GM12878 (cell line): ENCODE measurements at regions not wholly inside any gene's neighbourhood (a gene's known extent, or its start where the extent isn't known, plus 50 kb on each side); places are given as distances from the start of the nearest gene placed in this dataset.

ENCODE experiments used
- ATAC-seq: fragments of 200-7000 bp; cut with Tn5 transposase; 3 replicates; pipeline ENCODE4 v1.9.1; 2020; ENCODE audit warnings: mild to moderate bottlenecking, moderate library complexity
- BruUV-seq: library from RNA; stranded (reverse); fragments of 400-500 nt; replicated peaks from 2 replicates; lab custom pipeline; 2021; lab: Mats Ljungman, UMichigan
- CTCF ChIA-PET: fragments of 300-600 bp; sonication (Branson Sonifier 250); formaldehyde crosslinking; extraction: SDS; loops from one replicate; lab custom pipeline; 2021; ENCODE audit warnings: inconsistent platforms; lab: Yijun Ruan, JAX
- POLR2A ChIA-PET: fragments of 350-600 bp; formaldehyde crosslinking; extraction: SDS; loops from one replicate; lab custom pipeline; 2021; ENCODE audit warnings: inconsistent platforms; lab: Charles Lee
- RAD21 ChIA-PET: fragments of 300-600 bp; sonication (Branson Sonifier 250); formaldehyde crosslinking; loops from one replicate; lab custom pipeline; 2023; ENCODE audit warnings: antibody characterized with exemption; ENCODE audit not compliant: unreplicated experiment; lab: Charles Lee
- SMC1A ChIA-PET: fragments of 300-600 bp; sonication (Branson Sonifier 250); formaldehyde crosslinking; loops from one replicate; lab custom pipeline; 2023; ENCODE audit not compliant: unreplicated experiment, uncharacterized antibody; lab: Charles Lee
- DNase-seq: peaks from one replicate; pipeline ENCODE4 v3.0.0-alpha.2; 2011; ENCODE audit warnings: low read depth, low spot score
- FAIRE-seq: peaks from 3 replicates; lab custom pipeline; 2011; peaks lifted over from hg19 to GRCh38; lab: Jason Lieb, UNC
- H2AFZ ChIP-seq: 2 replicates; pipeline ENCODE4 v1.6.0; 2011; ENCODE audit warnings: low read depth, low read length, control low read depth; ENCODE audit not compliant: control insufficient read depth
- H3K27ac ChIP-seq: 2 replicates; pipeline ENCODE4 v1.5.1; 2011; ENCODE audit warnings: control low read depth; ENCODE audit not compliant: control insufficient read depth, insufficient read depth
- H3K27me3 ChIP-seq, 2 experiments: replicated peaks in 1 of 2; 2 replicates each; pipeline versions ENCODE4 v1.6.0 to v1.6.1; 2011; ENCODE audit warnings: low read length in 1 of 2; ENCODE audit not compliant: control insufficient read depth in 2 of 2, insufficient read depth in 2 of 2
- H3K36me3 ChIP-seq, 2 experiments: 2 replicates each; pipeline ENCODE4 v1.5.1; 2011; ENCODE audit warnings: low read length in 1 of 2; ENCODE audit not compliant: control insufficient read depth in 2 of 2, insufficient read depth in 2 of 2
- H3K4me1 ChIP-seq: 2 replicates; pipeline ENCODE4 v1.6.1; 2011; ENCODE audit warnings: mild to moderate bottlenecking, low read length, moderate library complexity, mixed read lengths; ENCODE audit not compliant: control insufficient read depth, insufficient read depth
- H3K4me2 ChIP-seq: 2 replicates; pipeline ENCODE4 v1.6.0; 2011; ENCODE audit warnings: control low read depth; ENCODE audit not compliant: control insufficient read depth, insufficient read depth
- H3K4me3 ChIP-seq: fragments of 200-600 bp; sonication (generic); 2 replicates; pipeline ENCODE4 v1.5.1; 2016
- H3K79me2 ChIP-seq: 2 replicates; pipeline ENCODE4 v1.6.0; 2011; ENCODE audit warnings: low read length; ENCODE audit not compliant: control insufficient read depth, insufficient read depth
- H3K9ac ChIP-seq: 2 replicates; pipeline ENCODE4 v1.8.0; 2011; ENCODE audit warnings: low read length, control low read depth, mixed read lengths; ENCODE audit not compliant: control insufficient read depth, insufficient read depth
- H3K9me3 ChIP-seq: replicated peaks from 3 replicates; pipeline ENCODE4 v1.5.1; 2011; ENCODE audit warnings: mild to moderate bottlenecking, low read length; ENCODE audit not compliant: control insufficient read depth, insufficient read depth
- H4K20me1 ChIP-seq: 2 replicates; pipeline ENCODE4 v1.6.0; 2011; ENCODE audit not compliant: control insufficient read depth, insufficient read depth
- HDAC6 ChIP-seq: fragments of 200-600 bp; sonication (generic); IDR thresholded peaks from one replicate; pipeline ENCODE4 v1.8.0; 2017; ENCODE audit warnings: antibody characterized with exemption; ENCODE audit not compliant: unreplicated experiment
- NR2C1 ChIP-seq: fragments of 450-650 bp; IDR thresholded peaks from 2 replicates; pipeline ENCODE4 v1.6.1; 2017; ENCODE audit warnings: antibody characterized with exemption, mild to moderate bottlenecking, moderate library complexity
- RAD21 ChIP-seq: IDR thresholded peaks from 2 replicates; pipeline ENCODE4 v1.6.1; 2011; ENCODE audit warnings: mild to moderate bottlenecking, low read depth, low read length, moderate library complexity; ENCODE audit not compliant: insufficient read depth
- RUNX3 ChIP-seq: IDR thresholded peaks from 2 replicates; pipeline ENCODE4 v1.6.1; 2012; ENCODE audit warnings: low read length, inconsistent platforms
- SUPT20H ChIP-seq: IDR thresholded peaks from 2 replicates; pipeline ENCODE4 v1.6.1; 2011; ENCODE audit warnings: low read depth, mild to moderate bottlenecking, low read length, moderate library complexity, borderline replicate concordance; ENCODE audit not compliant: control insufficient read depth
- USF1 ChIP-seq: IDR thresholded peaks from 2 replicates; pipeline ENCODE4 v1.6.1; 2011; ENCODE audit warnings: borderline replicate concordance, low read depth, mild to moderate bottlenecking, moderate library complexity, mixed read lengths, low read length; ENCODE audit not compliant: insufficient read depth; ENCODE audit errors: extremely low read length
- ZBTB11 ChIP-seq: fragments of 450-650 bp; formaldehyde crosslinking; IDR thresholded peaks from 2 replicates; pipeline ENCODE4 v1.5.0; 2022; ENCODE audit warnings: mild to moderate bottlenecking, missing genetic modification characterization
- ZNF217 ChIP-seq: fragments of 450-650 bp; IDR thresholded peaks from 2 replicates; pipeline ENCODE4 v1.6.1; 2017; ENCODE audit warnings: antibody characterized with exemption, mild to moderate bottlenecking
- ZNF24 ChIP-seq: fragments of 450-650 bp; IDR thresholded peaks from 2 replicates; pipeline ENCODE4 v1.6.1; 2017; ENCODE audit warnings: antibody characterized with exemption, mild to moderate bottlenecking
- ZNF622 ChIP-seq: fragments of 450-650 bp; IDR thresholded peaks from 2 replicates; pipeline ENCODE4 v1.6.1; 2017; ENCODE audit warnings: mild to moderate bottlenecking, inconsistent platforms
- WGBS: methylation state at CpG from one replicate; pipeline ENCODE4 v1.1.6; 2016; ENCODE audit warnings: low lambda C conversion rate; ENCODE audit not compliant: insufficient replicate concordance, insufficient coverage; ENCODE audit errors: missing lambda C conversion rate; 5-methylcytosine and 5-hydroxymethylcytosine counted together
- in situ Hi-C: fragments of 300-500 bp; cut with MboI; formaldehyde crosslinking; loops from 9 replicates; pipeline ENCODE4 v1.14.3; 2018; ENCODE audit warnings: mixed read lengths
- intact Hi-C: fragments of 100-400 bp; cut with micrococcal nuclease; formaldehyde crosslinking; loops from one replicate; pipeline ENCODE4 v1.14.2; 2022; ENCODE audit not compliant: unreplicated experiment

GRCh38 chr5:90220554-90220953 lies 189.0 kb downstream of the CETN3 start:
- intact Hi-C loops, result no loop called here
- CTCF ChIA-PET, result no interaction called here
- Histone ChIP-seq H3K9ac (no peak overlapping the region), H3K9me3 (no peaks in the 10 kb centered on the region), H2AFZ (no peak overlapping the region), H3K79me2 (no peaks in the 10 kb centered on the region), H3K4me2 (no peak overlapping the region), H3K4me1 (no peaks in the 10 kb centered on the region), H4K20me1 (no peaks in the 10 kb centered on the region), H3K27ac (no peak overlapping the region), H3K4me3 (no peak overlapping the region)
- POLR2A ChIA-PET, result interaction anchor here (0.6 kb wide), 1 partner anchor 190 kb away, joined by 3 read pairs; no protein-coding TSS in a partner anchor
- SMC1A ChIA-PET, result interaction anchor here (0.9 to 1.6 kb wide), 3 partner anchors 10 to 31 kb away, joined by 3 read pairs; no protein-coding TSS in a partner anchor
- DNase-seq (no peak), FAIRE-seq (no peak)
- whole genome bisulfite sequencing, result 91% methylated on average over 3 of the region's 3 CpGs
- in situ Hi-C loops, result no loop called here
- TF ChIP-seq ZNF217 (no peak), RAD21 (no peak), NR2C1 (no peak), ZNF24 (no peak), RUNX3 (no peak), HDAC6 (no peak), ZNF622 (no peak), USF1 (no peak), ZBTB11 (CRISPR knock-in tag) (no peak), SUPT20H (no peak)
- TF ChIP-seq, all 136 proteins: peak for 0
- RAD21 ChIA-PET, result no interaction called here
- H3K27me3 ChIP-seq, result no peaks in the 10 kb centered on the region
- no peaks in the 10 kb centered on the region for H3K36me3 ChIP-seq
- ATAC-seq, result no peak
- no TSS peak for BruUV-seq
